ENCODE measurements at regions not wholly inside any gene's neighbourhood (a gene's known extent, or its start where the extent isn't known, plus 50 kb on each side); places are given as distances from the start of the nearest gene placed in this dataset.

DNA sequence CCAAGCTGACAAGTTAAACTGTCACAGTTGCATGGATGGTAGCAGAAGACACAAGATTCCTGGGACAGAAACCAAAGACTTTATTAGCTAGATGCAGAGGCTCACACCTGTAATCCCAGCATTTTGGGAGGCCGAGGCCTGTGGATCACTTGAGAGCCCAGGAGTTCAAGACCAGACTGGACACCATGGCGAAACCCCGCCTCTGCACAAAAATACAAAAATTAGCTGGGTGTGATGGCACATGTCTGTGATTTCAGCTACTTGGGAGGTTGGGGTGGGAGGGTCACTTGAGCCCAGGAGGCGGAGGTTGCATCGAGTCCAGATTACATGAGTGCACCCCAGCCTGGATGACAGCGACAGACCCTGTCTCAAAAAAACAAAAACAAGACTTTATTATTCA lies 346.6 kb downstream of the IRS2 start:
- no peak for DNase-seq (ENCODE audit: low spot score)

DNA sequence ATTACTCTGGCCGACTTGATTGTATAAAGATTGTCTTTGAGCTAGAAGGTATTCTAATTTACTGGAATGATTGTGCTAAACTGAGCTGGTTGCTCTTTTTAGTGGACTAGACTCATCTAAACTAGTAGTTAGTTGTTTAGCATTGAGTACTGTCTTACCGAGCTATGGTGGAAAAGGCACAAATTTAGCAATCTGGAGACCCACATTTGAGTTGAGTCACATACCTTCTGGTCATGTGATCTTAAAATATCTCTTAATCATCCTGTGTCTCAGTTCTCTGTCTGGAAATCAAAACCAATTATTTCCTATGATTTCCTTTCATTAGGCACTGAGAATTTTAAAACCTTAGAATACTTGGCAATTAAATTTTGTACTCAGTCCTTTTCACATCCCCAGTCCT lies 349.5 kb downstream of the IRS2 start:
- no peak for DNase-seq (ENCODE audit: low spot score)

DNA sequence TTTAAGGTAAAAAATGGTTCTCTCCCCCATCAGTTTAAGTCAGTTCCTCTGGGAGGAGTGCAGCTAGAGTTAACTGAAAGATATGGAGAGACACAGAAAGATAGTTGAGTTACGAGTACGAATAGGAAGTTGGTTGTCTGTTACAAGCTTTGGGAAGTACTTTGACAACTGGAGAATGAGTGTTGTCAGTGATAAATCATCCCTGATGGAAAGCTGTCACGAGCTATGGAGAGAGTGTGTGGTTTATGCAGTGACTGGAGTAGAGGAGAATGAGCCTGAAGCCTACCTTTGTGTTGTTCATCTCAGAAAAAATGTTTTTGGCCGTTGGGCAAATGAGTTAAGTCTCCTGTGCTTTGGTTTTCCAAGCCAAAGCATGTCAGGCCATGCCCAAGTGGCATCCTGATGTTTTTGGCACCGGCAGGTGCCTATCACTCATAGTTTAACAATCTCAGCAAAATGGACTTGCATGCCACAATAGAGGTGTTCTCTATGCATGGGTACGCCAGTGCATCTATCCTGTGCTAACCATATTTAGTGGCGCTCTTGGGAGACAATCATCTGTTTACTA lies 350.2 kb downstream of the IRS2 start:
- no peak for DNase-seq (ENCODE audit: low spot score)

DNA sequence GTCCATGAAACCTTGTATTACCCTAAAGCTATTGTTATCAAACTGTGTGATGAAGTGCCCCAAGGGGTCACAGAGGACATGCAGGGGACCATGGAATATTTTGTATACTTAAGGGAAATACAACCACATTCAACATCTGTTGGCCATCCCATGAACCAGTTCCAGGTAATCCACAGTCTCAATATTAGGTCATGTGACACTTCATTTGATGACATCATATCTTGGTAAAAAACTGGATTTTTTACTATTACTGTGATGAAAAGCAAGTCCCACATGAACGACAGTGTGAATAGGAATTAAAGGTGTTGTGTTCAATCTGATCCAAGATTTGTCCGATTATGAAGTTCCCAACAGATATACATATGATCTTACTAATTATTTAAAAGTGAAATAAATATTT lies 355.2 kb downstream of the IRS2 start:
- no peak for DNase-seq (ENCODE audit: low spot score)

DNA sequence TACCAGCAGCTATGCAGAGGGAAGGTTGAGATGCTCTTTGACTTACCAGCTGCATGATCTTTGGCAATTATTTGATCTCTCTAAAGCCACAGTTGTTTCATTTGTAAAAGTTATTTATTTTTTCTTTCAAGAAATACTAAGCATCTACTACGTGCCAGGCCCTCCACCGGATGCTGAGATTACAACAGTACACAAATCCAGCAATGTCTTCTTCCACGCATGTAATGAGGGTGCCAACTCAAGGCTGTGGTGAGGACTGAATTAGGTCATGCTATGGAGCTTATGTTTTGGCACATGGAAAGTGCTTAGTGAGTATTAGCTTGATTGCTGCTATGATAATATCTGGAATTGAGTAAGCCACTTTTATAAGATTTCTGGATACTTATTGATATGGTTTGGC lies 358.2 kb downstream of the IRS2 start:
- DNase-seq (ENCODE audit: low spot score) = no peak

DNA sequence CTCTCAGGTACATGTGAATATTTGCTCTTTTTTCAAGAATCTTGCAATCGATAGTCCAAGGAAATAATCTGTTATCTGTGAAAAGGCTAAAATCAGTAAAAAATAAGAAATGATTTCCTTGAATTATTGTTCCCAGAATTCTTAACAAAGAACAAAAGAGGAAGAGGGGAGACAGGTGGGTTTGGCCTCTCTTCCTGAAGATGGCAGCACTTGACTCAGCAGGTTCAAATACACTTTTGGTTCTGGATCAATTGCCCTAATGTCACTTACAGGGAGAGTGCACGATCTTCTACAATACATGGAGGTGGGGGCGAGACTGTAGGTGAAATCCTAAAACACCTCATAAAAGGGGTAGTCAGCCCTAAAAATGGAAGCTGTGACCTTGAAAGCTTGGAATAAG lies 358.7 kb downstream of the IRS2 start:
- DNase-seq (ENCODE audit: low spot score) = no peak

DNA sequence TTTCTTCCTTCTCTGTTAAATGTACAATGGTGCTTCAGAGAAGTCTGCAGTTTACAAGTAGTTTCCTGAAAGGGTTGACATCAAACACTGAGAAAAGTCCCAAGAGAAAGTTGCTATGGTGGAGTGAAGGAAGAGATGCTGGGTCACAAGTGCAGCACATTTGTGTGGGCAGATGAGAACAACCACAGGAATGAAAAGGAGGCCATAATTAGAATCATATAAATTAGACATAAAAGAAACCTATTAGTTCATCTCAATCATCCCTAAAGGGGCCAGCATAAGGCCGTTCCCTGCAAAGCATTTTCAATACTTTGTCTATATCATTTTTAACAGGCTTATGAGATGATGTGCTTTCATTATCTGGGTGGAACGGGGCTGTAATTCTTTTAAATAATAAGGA lies 359.2 kb downstream of the IRS2 start:
- no peak for DNase-seq (ENCODE audit: low spot score)

DNA sequence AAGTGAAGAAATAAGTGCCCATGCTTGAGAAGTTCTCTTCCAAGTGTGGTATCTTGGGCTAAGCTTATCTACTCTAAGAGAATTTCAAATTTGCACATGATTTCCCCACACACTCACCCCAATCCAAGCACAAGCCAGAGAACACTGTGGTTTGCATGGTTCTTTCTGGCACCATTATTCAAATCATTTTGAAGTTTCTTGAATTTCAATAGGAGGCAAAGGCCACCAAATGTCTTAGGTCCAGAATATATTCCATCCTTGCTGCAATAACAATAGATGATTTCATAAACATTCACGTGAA lies 359.7 kb downstream of the IRS2 start:
- no peak for DNase-seq (ENCODE audit: low spot score)

DNA sequence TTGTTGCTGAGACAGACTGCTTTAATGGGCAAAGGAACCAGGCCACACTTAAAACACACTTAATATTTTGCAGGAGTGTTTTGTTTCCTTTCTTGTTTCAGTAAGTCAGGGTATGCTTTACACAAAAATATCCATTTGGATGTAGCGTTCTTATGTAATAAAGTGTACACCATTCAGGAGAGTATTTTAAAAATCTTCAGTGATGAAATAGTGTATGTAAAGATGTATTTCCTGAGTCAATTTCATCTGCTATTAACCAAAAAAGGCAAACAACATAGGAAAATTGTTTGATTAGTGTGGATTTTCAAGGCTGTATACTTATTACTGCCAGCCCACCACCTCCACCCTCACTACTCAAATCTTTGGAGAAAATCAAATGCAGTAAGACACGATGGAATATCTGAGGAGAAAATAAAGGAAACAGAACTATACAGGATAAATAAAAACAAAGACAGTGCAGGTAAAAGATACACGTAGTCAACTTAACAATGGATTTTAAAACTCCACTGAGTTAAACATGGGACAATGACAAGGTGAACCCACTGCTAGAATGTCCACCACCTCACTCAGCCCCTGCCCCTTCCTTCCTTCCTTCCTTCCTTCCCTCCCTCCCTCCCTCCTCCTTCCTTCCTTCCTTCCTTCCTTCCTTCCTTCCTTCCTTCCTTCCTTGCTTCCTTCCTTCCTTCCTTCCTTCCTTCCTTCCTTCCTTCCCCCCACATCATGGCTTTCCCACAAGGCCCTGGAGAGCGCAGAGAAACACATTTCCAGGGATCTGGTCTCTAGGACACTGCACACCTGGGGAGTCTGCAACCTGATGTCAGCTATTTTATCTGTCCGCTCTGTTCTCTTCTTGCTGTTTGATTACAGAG lies 360.3 kb downstream of the IRS2 start:
- no peak for DNase-seq (ENCODE audit: low spot score)

DNA sequence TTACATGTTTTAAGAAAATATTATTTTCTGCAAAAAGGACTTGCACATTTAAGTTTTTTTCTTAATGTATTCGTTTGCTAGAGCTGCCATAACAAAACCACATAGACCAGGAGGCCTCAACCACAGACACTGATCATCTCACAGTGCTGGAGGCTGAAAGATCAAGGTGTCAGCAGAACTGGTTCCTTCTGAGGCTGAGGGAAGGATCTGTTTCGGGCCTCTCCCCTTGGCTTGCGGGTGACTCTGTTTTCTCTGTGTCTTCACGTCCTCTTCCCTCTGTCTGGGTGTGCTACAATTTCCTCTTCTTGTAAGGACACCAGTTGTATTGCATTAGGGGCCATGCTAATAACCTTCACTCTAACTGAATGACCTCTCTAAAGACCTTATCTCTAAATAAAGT lies 364.2 kb downstream of the IRS2 start:
- no peak for DNase-seq (ENCODE audit: low spot score)

DNA sequence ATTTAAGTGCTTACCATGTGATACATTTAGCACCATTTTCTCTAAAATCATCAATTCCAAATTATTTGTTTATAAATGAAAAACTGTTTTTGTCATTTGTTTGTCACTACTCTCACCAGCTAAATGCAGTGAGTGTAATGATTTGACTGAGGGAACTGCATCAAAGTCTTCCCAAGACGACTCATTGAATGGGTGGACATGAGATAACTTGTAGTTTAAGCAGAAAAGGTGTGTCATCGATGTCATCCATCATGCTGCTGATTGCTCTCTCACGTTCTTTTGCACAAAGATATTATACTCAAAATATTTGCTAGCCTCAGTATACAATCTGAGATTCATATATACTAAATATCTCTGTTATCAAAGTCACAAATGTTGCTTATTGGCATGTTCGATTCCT lies 366.5 kb downstream of the IRS2 start:
- no peak for DNase-seq (ENCODE audit: low spot score)

DNA sequence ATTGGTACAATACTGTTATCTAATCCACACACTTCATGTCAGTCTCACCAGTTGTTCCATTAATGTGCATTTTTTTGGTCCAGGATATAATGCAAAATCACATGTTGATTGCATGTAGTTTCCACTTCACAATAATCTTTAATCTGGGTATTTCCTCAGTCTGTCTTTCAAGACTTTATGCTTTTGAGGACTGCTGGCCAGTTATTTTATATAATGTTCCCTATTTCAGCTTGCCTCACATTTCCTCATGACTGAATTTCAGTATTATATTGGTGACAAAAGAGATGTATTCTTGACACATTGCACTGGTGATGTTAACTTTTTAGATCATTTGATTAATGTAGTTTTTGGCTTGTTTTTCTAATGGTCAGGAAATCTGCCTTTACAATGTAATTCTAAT lies 368.3 kb downstream of the IRS2 start:
- DNase-seq (ENCODE audit: low spot score) = no peak

DNA sequence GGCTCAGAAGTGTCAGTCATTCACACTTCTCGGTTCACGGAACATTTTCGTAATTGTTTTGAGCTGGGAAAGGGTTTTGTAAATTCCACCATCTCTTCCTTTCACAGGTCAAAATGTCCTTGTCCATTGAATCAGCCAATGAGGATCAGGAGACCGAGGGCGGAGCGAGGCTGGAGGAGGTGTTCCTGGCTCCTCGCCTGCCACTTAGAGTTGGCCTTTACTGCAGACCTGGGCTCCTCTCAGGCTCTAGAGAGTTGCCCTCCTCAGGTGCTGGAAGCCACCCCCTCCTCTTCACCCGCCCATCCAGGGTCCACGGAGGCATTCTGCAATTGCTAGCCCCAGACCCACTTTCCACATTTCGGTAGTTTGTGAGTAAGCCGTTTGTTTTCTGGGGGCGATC lies 370.4 kb downstream of the IRS2 start:
- DNase-seq (ENCODE audit: low spot score) = no peak

DNA sequence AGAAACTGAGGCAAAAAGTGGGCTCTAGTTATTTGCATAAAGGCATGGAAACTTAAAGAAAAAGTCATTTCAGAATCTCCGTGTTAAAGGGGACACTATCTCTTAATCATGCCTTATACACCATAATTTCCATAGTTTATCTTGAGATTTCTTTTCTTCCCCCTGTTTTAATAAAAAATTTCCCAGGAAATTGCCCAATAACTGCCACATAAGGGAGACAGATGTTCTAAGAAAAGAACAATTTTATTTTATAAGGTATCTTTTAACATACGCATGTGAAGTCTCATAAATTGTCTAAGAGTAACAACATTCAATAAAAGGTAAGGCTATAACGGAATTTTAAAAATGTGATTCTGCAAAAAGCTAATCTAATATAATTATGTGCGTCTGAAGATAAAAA lies 371.3 kb downstream of the IRS2 start:
- DNase-seq (ENCODE audit: low spot score) = no peak

DNA sequence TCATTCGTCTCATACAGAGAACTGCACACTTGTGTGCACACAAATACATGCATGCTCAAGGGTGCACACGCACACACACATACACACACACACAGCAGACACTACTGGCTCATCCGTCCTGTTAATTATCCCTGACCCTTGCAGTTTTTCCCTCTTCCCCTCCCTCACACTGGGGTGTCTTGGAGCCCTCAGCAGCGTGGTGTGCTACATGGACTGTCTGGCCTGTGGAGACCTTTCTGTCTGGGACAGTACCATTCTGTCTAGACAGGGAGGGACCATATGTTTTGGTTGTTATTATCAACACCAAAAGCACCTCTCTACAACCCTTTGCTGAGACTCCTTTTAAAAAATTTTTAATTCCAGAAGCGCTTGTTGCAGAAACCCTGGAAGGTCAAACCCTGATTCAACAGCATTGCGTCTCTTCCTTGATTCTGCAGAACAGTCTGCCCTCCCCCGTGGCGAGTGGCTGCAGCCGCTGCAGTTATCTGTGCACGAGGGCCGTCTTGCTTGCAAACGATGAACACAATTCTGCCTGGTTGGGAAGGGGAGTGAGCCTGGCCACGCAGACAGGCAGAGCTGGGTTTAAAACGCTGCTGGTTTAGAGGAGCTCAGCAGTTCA lies 374.0 kb downstream of the IRS2 start:
- peak; percentile 81 for DNase-seq (ENCODE audit: low spot score)

DNA sequence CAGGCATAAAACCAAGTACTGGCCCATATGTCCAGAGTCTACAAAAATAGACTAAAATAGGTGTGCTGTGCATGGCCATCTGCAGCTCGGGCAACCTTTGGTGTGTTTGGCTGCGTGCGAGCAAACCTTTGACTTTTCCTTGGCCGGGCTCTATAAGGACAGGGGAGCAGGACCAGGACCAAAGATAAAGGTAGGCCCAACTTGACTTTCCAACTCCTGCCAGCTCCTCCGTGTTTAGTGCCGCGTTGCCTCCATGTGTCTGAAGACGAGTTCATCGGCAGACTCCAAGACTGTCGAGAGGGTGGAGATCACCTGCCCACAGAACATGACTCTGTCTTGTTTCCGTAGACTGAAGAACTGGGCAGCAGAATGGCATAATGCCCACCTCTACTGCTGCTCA lies 375.5 kb downstream of the IRS2 start:
- DNase-seq (ENCODE audit: low spot score) = no peak

DNA sequence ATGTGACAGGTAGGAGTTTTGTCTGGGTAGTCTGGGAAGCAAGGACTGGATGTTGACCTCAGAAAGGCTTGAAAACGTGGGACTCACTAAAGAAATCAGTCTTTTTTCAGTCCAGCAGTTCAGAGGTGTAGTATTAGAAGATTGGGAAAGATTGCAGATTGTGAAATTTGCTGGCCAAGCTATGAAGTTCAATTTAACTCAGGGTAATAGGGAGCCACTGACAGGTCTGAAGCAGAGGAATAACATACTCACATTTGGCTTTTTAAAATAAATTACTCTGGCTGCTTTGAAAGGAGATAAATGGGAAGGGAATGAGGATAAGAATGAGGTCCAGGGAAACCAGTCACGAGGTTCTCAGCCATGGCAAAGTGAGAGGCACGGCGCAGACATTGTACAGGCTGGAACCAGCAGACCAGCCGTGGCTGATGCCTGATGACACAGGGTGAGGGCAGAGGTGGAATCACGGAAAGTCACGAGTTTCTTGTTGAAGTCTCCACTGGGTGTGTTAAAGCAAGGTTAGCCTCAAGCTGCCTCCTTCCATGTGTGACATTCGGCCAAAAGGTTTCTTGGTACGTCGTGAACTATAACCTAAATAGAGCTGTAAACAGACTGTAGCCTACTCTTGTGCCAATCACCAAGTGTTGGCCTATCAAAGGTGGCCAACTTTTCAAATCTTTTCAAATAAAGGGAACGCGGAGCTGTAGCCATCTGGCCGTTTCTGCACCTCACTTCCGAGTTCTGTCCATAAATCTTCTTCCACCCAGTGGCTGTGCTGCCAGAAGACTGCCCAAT lies 377.6 kb downstream of the IRS2 start:
- DNase-seq (ENCODE audit: low spot score) = no peak

DNA sequence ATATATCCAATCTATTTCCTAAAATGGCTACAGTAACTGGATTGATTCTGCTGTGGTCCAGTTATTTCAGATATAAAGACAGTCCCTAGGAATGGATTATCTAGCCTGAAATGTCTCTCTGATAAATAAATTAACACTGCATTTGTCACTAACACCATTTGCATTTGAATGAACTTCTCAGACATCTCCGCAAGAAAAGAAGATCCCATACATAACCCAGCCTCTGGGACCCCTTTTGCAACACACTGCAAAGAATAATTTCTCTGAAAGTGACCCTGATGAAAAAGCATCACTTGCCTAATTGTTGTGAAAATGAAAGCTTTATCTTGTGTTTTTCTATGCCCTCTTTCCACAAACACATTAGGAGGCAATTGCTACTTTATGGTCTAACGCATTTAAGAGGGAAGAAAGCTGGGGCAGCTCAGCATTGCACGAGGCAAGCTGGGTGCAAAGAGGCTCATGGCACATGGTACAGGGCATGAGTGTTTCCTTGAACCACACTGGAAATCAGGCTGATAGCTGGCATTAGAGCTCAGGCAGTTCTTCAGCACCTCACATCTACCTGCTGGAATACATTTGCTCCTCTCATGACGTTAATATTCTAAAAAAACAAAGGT lies 379.9 kb downstream of the IRS2 start:
- no peak for DNase-seq (ENCODE audit: low spot score)

DNA sequence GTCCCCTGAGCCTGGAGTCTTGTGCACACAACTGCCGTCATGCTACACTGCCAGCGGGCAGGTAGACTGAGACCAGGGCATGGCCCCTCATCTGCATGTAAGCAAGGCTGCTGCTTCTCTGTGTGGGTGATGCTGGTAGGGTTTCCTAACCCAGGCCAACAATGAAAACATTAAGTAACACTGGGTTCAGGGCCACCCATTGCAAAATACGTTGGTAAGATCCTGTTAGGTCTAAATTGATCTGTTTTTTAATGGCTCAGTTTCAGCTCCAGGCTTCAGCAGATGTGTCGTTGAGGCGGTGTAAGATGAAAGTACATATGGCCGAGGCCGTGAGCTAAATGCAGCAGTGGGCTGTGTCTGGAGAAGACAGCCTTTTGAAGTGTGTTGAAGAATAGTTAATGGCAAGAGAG lies 383.4 kb downstream of the IRS2 start:
- DNase-seq (ENCODE audit: low spot score) = no peak

DNA sequence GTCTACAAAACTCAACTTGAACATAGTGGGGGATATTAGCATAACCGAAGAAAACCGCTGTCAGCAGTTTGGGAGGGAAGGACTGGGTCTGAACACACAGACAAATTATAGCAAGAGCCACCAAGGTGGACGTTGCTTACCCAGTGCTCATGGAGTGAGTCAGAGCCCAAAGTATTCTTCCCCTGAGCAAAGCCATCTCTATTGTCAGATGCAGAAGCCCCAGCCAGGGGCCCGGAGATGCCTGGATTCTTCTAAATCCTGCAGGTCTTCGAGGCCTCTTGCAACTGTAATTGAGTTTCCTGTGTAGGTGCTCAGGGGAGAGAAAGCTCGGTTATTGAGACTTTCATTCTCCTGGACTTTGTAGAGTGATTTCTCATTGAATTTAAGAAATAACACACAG lies 384.5 kb downstream of the IRS2 start:
- no peak for DNase-seq (ENCODE audit: low spot score)

DNA sequence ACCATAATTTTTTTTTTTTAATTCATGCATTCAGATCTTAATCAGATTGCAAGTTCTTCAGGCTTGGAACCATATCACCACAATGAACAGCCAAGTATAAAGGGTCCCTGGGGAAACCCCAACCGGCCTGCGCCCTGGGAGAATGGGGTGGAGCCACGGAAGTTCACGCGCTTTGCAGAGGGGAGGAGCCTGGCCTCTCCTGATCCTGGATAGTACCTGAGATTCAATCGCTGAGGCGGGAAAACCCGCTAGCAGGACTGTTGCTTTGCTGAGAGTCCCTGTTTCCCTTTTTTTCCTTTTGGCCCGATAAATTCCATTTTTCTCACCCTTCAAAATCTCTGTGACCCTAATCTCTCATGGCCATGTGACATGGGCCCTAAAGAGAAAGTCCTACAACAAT lies 385.1 kb downstream of the IRS2 start:
- no peak for DNase-seq (ENCODE audit: low spot score)

DNA sequence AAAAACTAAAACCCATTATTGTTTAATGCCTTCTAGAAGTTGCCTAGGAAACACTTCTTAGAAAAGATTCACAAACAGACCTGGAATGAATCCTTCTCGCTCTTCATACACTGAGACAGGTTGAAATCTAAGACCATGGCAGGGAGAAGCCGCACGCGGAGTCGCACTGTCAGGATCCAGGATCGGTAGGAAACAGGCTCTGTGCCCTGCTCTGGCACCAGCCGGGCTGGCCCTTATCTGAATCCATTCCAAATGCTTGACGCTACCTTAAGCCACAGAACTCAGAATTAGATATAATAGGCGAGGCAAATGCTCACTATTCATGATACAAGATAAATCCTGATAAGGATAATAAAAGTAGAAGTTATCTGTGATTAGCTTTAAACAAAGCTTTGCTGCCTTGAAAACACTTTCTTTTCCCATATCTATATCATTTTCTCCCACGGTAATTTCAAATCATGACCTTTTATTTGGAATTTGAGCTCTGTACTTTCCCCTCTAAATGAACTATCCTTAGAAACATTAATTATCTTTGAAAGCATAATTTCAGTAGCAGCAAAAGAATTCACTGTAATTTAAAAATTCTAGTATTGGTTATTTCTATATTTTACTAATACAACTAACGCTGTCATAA lies 385.6 kb downstream of the IRS2 start:
- DNase-seq (ENCODE audit: low spot score) = no peak

All from ecto neural progenitor cell (in vitro differentiated cells).